Panc1 (cell line): ENCODE measurements at regions not wholly inside any gene's neighbourhood (a gene's known extent, or its start where the extent isn't known, plus 50 kb on each side); places are given as distances from the start of the nearest gene placed in this dataset.

Source experiments
- ATAC-seq: fragments of 200-7000 bp; cut with Tn5 transposase; 2 replicates; pipeline ENCODE4 v1.9.1; 2020; ENCODE audit warnings: mild to moderate bottlenecking, moderate library complexity
- BruUV-seq: library from RNA; stranded (reverse); fragments of 400-500 nt; replicated peaks from 2 replicates; lab custom pipeline; 2021; lab: Mats Ljungman, UMichigan
- CTCF ChIA-PET: fragments of 300-600 bp; sonication (Branson Sonifier 250); formaldehyde crosslinking; loops from one replicate; lab custom pipeline; 2022; ENCODE audit warnings: antibody characterized with exemption; lab: Charles Lee
- POLR2A ChIA-PET: fragments of 300-600 bp; sonication (Branson Sonifier 250); formaldehyde crosslinking; loops from one replicate; lab custom pipeline; 2022; ENCODE audit warnings: antibody characterized with exemption; lab: Charles Lee
- DNase-seq: peaks from one replicate; pipeline ENCODE4 v3.0.0-alpha.2; 2010; ENCODE audit warnings: low read depth, low spot score
- H3K27ac ChIP-seq: 2 replicates; pipeline ENCODE4 v1.5.1; 2011; ENCODE audit warnings: mild to moderate bottlenecking, low read length, inconsistent platforms
- H3K27me3 ChIP-seq: fragments of 200-500 bp; sonication (Bioruptor generic); 2 replicates; pipeline ENCODE4 v1.6.0; 2014; ENCODE audit warnings: low read length, inconsistent platforms; ENCODE audit not compliant: control insufficient read depth, insufficient read depth
- H3K36me3 ChIP-seq: fragments of 200-500 bp; sonication (Bioruptor generic); 2 replicates; pipeline ENCODE4 v1.5.1; 2014; ENCODE audit warnings: inconsistent platforms, mild to moderate bottlenecking, low read length, moderate library complexity; ENCODE audit not compliant: control insufficient read depth, insufficient read depth
- H3K4me1 ChIP-seq: 2 replicates; pipeline ENCODE4 v1.5.1; 2011; ENCODE audit warnings: inconsistent platforms, mild to moderate bottlenecking, low read length, moderate library complexity; ENCODE audit not compliant: control insufficient read depth, insufficient read depth
- H3K4me3 ChIP-seq, 2 experiments: 2 replicates each; pipeline ENCODE4 v1.5.1; 2011 to 2012; ENCODE audit warnings: low read depth in 2 of 2, low read length in 2 of 2, mild to moderate bottlenecking in 2 of 2, inconsistent platforms in 1 of 2, moderate library complexity in 1 of 2
- H3K9me3 ChIP-seq: fragments of 200-500 bp; sonication (Bioruptor generic); 2 replicates; pipeline ENCODE4 v1.5.1; 2014; ENCODE audit warnings: low read depth, mild to moderate bottlenecking, inconsistent platforms, low read length, moderate library complexity; ENCODE audit not compliant: control insufficient read depth, insufficient read depth
- POLR2AphosphoS5 ChIP-seq: IDR thresholded peaks from 2 replicates; pipeline ENCODE4 v1.6.1; 2012; ENCODE audit warnings: mild to moderate bottlenecking, low read depth, low read length, moderate library complexity
- SIN3A ChIP-seq: IDR thresholded peaks from 2 replicates; pipeline ENCODE4 v1.6.1; 2012; ENCODE audit warnings: low read depth, mild to moderate bottlenecking, low read length, moderate library complexity, borderline replicate concordance; ENCODE audit not compliant: insufficient read depth
- TCF7L2 ChIP-seq: IDR thresholded peaks from 2 replicates; pipeline ENCODE4 v1.6.1; 2011; ENCODE audit warnings: mild to moderate bottlenecking, low read depth, low read length, inconsistent platforms
- in situ Hi-C: cut with HindIII; loops from 2 replicates; pipeline ENCODE4 v1.10.0; 2016; ENCODE audit warnings: low sequenced_read_pairs, low pct_unique_long_range_greater_than_20kb
- intact Hi-C: fragments of 100-400 bp; cut with micrococcal nuclease; formaldehyde crosslinking; loops from one replicate; pipeline ENCODE4 v1.10.0; 2022; ENCODE audit not compliant: unreplicated experiment
- TF ChIP-seq, protein P1 (sequence below), 2 experiments: IDR thresholded peaks; 2 replicates each; pipeline ENCODE4 v1.6.1; 2011 to 2012; ENCODE audit warnings: low read depth in 2 of 2, control low read depth in 1 of 2, low read length in 1 of 2, mild to moderate bottlenecking in 1 of 2, moderate library complexity in 1 of 2; ENCODE audit not compliant: insufficient read depth in 1 of 2
- TF ChIP-seq, protein P2 (sequence below): fragments of 450-650 bp; IDR thresholded peaks from 2 replicates; pipeline ENCODE4 v1.5.1; 2017; ENCODE audit warnings: mild to moderate bottlenecking

DNA sequence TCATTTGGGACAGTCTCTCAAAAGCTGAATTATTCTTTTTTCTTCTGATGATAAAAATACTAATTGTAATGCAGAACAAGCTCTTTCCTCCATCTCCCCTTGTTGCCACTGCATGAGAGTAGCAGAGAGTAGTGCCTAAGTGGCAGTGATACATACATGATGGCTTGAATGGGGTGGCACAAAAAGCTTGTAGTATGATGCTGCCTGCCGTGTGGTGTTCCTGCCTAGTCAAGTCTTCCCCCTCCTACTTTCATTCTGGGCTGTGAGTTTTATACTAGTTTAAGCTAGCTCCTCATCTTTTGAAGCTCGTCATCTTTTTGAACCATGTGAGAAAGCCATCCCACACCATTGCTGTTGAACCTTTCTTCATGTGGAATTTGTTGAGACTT, 230.5 kb downstream of the NFKBIZ start:
- DNase-seq = no peak
- intact Hi-C loops = no loop called here
- BruUV-seq = no TSS peak
- peaks cover 8% of the 10 kb centered on the region; the same call in 1 of the 2 replicates for H3K9me3 ChIP-seq
- no peak overlapping the region for H3K27ac ChIP-seq
- H3K4me1 ChIP-seq = no peaks in the 10 kb centered on the region
- in situ Hi-C loops = no loop called here
- POLR2A ChIA-PET = interaction anchor here (0.6 kb wide), 1 partner anchor 10 kb away, joined by 4 read pairs; no protein-coding TSS in a partner anchor
- TF ChIP-seq TCF7L2 (no peak), SIN3A (no peak), POLR2AphosphoS5 (no peak)
- TF ChIP-seq, protein P1, sequence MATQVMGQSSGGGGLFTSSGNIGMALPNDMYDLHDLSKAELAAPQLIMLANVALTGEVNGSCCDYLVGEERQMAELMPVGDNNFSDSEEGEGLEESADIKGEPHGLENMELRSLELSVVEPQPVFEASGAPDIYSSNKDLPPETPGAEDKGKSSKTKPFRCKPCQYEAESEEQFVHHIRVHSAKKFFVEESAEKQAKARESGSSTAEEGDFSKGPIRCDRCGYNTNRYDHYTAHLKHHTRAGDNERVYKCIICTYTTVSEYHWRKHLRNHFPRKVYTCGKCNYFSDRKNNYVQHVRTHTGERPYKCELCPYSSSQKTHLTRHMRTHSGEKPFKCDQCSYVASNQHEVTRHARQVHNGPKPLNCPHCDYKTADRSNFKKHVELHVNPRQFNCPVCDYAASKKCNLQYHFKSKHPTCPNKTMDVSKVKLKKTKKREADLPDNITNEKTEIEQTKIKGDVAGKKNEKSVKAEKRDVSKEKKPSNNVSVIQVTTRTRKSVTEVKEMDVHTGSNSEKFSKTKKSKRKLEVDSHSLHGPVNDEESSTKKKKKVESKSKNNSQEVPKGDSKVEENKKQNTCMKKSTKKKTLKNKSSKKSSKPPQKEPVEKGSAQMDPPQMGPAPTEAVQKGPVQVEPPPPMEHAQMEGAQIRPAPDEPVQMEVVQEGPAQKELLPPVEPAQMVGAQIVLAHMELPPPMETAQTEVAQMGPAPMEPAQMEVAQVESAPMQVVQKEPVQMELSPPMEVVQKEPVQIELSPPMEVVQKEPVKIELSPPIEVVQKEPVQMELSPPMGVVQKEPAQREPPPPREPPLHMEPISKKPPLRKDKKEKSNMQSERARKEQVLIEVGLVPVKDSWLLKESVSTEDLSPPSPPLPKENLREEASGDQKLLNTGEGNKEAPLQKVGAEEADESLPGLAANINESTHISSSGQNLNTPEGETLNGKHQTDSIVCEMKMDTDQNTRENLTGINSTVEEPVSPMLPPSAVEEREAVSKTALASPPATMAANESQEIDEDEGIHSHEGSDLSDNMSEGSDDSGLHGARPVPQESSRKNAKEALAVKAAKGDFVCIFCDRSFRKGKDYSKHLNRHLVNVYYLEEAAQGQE (IDR thresholded peaks at IDR 0.05; ENCODE audit: insufficient read depth in 1 of 2, low read depth in 2 of 2, low read length in 1 of 2) = no peak
- TF ChIP-seq, protein P2, sequence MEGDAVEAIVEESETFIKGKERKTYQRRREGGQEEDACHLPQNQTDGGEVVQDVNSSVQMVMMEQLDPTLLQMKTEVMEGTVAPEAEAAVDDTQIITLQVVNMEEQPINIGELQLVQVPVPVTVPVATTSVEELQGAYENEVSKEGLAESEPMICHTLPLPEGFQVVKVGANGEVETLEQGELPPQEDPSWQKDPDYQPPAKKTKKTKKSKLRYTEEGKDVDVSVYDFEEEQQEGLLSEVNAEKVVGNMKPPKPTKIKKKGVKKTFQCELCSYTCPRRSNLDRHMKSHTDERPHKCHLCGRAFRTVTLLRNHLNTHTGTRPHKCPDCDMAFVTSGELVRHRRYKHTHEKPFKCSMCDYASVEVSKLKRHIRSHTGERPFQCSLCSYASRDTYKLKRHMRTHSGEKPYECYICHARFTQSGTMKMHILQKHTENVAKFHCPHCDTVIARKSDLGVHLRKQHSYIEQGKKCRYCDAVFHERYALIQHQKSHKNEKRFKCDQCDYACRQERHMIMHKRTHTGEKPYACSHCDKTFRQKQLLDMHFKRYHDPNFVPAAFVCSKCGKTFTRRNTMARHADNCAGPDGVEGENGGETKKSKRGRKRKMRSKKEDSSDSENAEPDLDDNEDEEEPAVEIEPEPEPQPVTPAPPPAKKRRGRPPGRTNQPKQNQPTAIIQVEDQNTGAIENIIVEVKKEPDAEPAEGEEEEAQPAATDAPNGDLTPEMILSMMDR = no peak
- H3K4me3 ChIP-seq = no peak overlapping the region
- ATAC-seq = no peak
- H3K36me3 ChIP-seq = no peaks in the 10 kb centered on the region
- H3K27me3 ChIP-seq = no peaks in the 10 kb centered on the region
- CTCF ChIA-PET = no interaction called here

DNA sequence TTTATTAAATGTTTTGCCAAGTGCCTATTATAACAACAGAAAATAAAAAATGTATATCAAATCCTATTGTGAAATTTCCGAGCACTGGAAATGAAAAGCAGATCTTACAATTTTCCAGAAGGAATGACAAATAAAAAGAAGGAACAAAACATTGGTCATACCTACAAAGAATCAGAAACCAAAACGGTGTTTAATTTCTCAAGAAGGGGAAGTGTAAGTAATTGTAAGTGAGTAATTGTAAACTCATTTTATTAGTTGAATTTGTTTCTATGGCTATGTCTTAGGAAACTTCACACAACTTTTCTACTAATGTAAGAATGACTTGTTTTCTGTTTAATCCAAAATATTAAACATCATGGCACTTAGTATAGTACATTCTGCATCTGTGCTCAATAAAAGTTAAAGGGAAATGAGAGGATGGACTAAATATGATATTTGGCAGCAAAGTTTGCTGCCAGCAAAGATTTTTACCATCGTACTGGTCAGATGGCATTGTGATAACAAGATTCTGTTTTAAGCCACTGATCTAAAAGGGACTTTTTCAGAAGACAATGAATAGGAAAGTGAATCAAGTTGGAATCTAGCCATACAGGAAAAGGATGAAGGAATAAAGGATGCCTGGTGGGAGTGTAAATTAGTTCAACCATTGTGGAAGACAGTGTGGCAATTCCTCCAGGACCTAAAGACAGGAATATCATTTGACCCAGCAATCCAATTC, 232.4 kb downstream of the NFKBIZ start:
- DNase-seq (no peak), ATAC-seq (no peak)
- Histone ChIP-seq H3K27ac (no peak overlapping the region), H3K27me3 (no peaks in the 10 kb centered on the region), H3K4me3 (no peak overlapping the region), H3K9me3 (no peaks in the 10 kb centered on the region), H3K4me1 (no peaks in the 10 kb centered on the region), H3K36me3 (no peaks in the 10 kb centered on the region)
- CTCF ChIA-PET = no interaction called here
- POLR2A ChIA-PET = no interaction called here
- in situ Hi-C loops (no loop called here), intact Hi-C loops (no loop called here)
- TF ChIP-seq, protein P2 = no peak
- TF ChIP-seq POLR2AphosphoS5 = no peak
- no peak for TF ChIP-seq TCF7L2
- TF ChIP-seq, protein P1 (IDR thresholded peaks at IDR 0.05; ENCODE audit: insufficient read depth in 1 of 2, low read depth in 2 of 2, low read length in 1 of 2) = no peak
- TF ChIP-seq SIN3A = no peak
- BruUV-seq = no TSS peak
